Natural killer cell (primary cell): ENCODE measurements at regions not wholly inside any gene's neighbourhood (a gene's known extent, or its start where the extent isn't known, plus 50 kb on each side); places are given as distances from the start of the nearest gene placed in this dataset.
"Not testable (repeated sequence)": the region's sequence is repeated elsewhere in the genome, so short reads cannot be mapped to it uniquely, and the experiment has no call there.

Experiments
- ATAC-seq, 3 donors: fragments of 150-1000 bp in 2 of 3; fragments of 200-7000 bp in 1 of 3; cut with Tn5 transposase; 1 replicate in 1 of 3; 2 replicates in 2 of 3; pipeline ENCODE4 v1.10.0; 2021; ENCODE audit warnings: mild to moderate bottlenecking in 2 of 3, moderate library complexity in 2 of 3
- DNase-seq, 2 donors: peaks; one replicate each; pipeline versions ENCODE4 v3.0.0 to v3.0.0-alpha.2; 2013 to 2021; ENCODE audit warnings: mixed read lengths in 1 of 2
- H3K27ac ChIP-seq: one replicate; pipeline ENCODE4 v1.5.1; 2013; ENCODE audit warnings: mild to moderate bottlenecking, low read length
- H3K27me3 ChIP-seq: one replicate; pipeline ENCODE4 v1.6.1; 2013; ENCODE audit warnings: low read length; ENCODE audit not compliant: control insufficient read depth, insufficient read depth
- H3K36me3 ChIP-seq: one replicate; pipeline ENCODE4 v1.6.1; 2013; ENCODE audit warnings: low read length; ENCODE audit not compliant: control insufficient read depth, insufficient read depth
- H3K4me1 ChIP-seq: one replicate; pipeline ENCODE4 v1.6.1; 2013; ENCODE audit warnings: low read length; ENCODE audit not compliant: control insufficient read depth, insufficient read depth
- H3K4me3 ChIP-seq: one replicate; pipeline ENCODE4 v1.5.1; 2013; ENCODE audit warnings: low read length
- H3K9me3 ChIP-seq: one replicate; pipeline ENCODE4 v1.6.1; 2013; ENCODE audit warnings: low read length; ENCODE audit not compliant: control insufficient read depth, insufficient read depth
- H3K27ac Mint-ChIP-seq, 2 donors: one replicate each; pipeline ENCODE4 v1.8.0; 2022; ENCODE audit warnings: mild to moderate bottlenecking in 2 of 2, mixed read lengths in 2 of 2, moderate library complexity in 1 of 2
- H3K27me3 Mint-ChIP-seq, 2 donors: one replicate each; pipeline ENCODE4 v1.8.0; 2022; ENCODE audit warnings: low read depth in 2 of 2, mixed read lengths in 2 of 2
- H3K36me3 Mint-ChIP-seq: one replicate; pipeline ENCODE4 v1.8.0; 2022; ENCODE audit warnings: mixed read lengths
- H3K4me1 Mint-ChIP-seq, 2 donors: one replicate each; pipeline ENCODE4 v1.8.0; 2022; ENCODE audit warnings: mixed read lengths in 2 of 2
- H3K4me3 Mint-ChIP-seq: one replicate; pipeline ENCODE4 v1.8.0; 2022; ENCODE audit warnings: mild to moderate bottlenecking, moderate library complexity, mixed read lengths
- H3K9me3 Mint-ChIP-seq, 2 donors: one replicate each; pipeline ENCODE4 v1.8.0; 2022; ENCODE audit warnings: mixed read lengths in 2 of 2
- CTCF ChIP-seq: fragments of 200-600 bp; IDR thresholded peaks from one replicate; pipeline ENCODE4 v1.8.0; 2022; ENCODE audit warnings: antibody characterized with exemption
- WGBS: methylation state at CpG from one replicate; pipeline ENCODE4 v1.1.7; 2013; ENCODE audit warnings: missing lambda C conversion rate; ENCODE audit not compliant: insufficient coverage; 5-methylcytosine and 5-hydroxymethylcytosine counted together
- intact Hi-C: fragments of 100-400 bp; cut with micrococcal nuclease; formaldehyde crosslinking; loops from one replicate; pipeline ENCODE4 v1.14.2; 2022

GRCh38 chr14:88975926-88976325 is 151.5 kb downstream of the TTC8 start:
- peaks cover 12% of the 10 kb centered on the region for H3K27me3 ChIP-seq
- DNase-seq, result no peak
- Mint-ChIP-seq H3K36me3 (peaks cover 13% of the 10 kb centered on the region), H3K4me1 (no peaks in the 10 kb centered on the region), H3K27me3 (peaks cover 34 to 51% of the 10 kb centered on the region in 2 donors), H3K27ac (no peak overlapping the region), H3K9me3 (peaks cover 2 to 3% of the 10 kb centered on the region in 2 donors), H3K4me3 (no peak overlapping the region)
- H3K36me3 ChIP-seq, result no peaks in the 10 kb centered on the region
- H3K4me1 ChIP-seq, result no peaks in the 10 kb centered on the region
- WGBS, result 57% methylated on average over 2 of the region's 2 CpGs
- no peak for ATAC-seq
- no peak overlapping the region for H3K27ac ChIP-seq
- intact Hi-C loops, result no loop called here
- H3K9me3 ChIP-seq, result no peaks in the 10 kb centered on the region
- no peak overlapping the region for H3K4me3 ChIP-seq
- TF ChIP-seq CTCF, result no peak

DNA sequence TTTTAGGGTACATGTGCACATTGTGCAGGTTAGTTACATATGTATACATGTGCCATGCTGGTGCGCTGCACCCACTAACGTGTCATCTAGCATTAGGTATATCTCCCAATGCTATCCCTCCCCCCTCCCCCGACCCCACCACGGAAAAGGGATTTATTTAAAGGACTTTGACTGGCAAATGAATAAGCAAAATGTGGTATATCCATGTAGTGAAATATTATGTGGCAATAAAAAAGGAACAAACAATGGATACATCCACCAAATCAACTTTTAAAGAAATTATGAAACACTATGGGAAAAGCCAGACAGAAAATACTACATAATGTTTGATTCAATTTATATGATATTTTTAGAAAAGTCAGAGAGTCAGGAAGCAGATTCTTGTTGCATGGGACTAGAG is 156.5 kb downstream of the TTC8 start:
- ATAC-seq, H3K4me3 ChIP-seq, H3K9me3 ChIP-seq, H3K27ac Mint-ChIP-seq, H3K4me3 Mint-ChIP-seq, H3K4me1 ChIP-seq, H3K9me3 Mint-ChIP-seq, H3K4me1 Mint-ChIP-seq, H3K27ac ChIP-seq, H3K36me3 ChIP-seq, intact Hi-C loops, H3K27me3 ChIP-seq, DNase-seq: not testable (repeated sequence)
- no CpG with 5 or more reads among the region's 4 CpGs for WGBS
- Mint-ChIP-seq H3K36me3 (peaks cover 13% of the 10 kb centered on the region), H3K27me3 (peaks cover 31 to 44% of the 10 kb centered on the region in 2 donors)

DNA sequence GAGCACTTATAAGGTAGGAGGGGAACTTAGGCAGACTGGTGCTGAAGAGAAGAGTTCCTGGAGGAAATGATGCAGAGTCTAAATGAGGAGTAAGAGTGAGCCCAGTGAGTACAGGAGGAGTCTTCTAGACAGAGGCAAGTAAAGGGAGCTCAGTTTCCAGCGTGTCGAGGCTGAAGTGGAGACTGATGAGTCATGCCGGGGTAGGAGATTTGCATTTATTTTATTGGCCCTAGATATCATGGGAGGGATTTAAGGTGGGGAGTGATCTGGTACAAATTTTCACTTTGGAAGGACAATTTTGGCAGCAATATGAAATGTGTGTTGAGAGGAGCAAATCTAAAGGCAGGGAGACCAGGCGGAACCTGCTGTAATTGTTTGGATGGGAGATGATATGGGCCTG is 157.5 kb downstream of the TTC8 start:
- H3K9me3 Mint-ChIP-seq, result peaks cover 2 to 3% of the 10 kb centered on the region in 2 donors
- Histone ChIP-seq H3K27me3 (peaks cover 8% of the 10 kb centered on the region), H3K9me3 (no peaks in the 10 kb centered on the region), H3K4me1 (no peaks in the 10 kb centered on the region), H3K27ac (no peak overlapping the region), H3K36me3 (no peaks in the 10 kb centered on the region), H3K4me3 (no peak overlapping the region)
- no peak overlapping the region for H3K27ac Mint-ChIP-seq
- DNase-seq (no peak), ATAC-seq (no peak)
- intact Hi-C loops, result no loop called here
- H3K36me3 Mint-ChIP-seq, result peaks cover 13% of the 10 kb centered on the region
- H3K27me3 Mint-ChIP-seq, result peaks cover 27 to 41% of the 10 kb centered on the region in 2 donors
- H3K4me3 Mint-ChIP-seq, result no peak overlapping the region
- no peaks in the 10 kb centered on the region for H3K4me1 Mint-ChIP-seq
- WGBS, result 87% methylated on average over 4 of the region's 4 CpGs
- no peak for TF ChIP-seq CTCF

- Histone ChIP-seq H3K4me3 (no peak overlapping the region), H3K9me3 (no peaks in the 10 kb centered on the region), H3K27me3 (peaks cover 5% of the 10 kb centered on the region), H3K27ac (no peak overlapping the region), H3K4me1 (no peaks in the 10 kb centered on the region), H3K36me3 (no peaks in the 10 kb centered on the region)
- TF ChIP-seq CTCF, result no peak
- ATAC-seq (no peak), DNase-seq (no peak)
- H3K27ac Mint-ChIP-seq, result no peak overlapping the region
- peaks cover 15 to 40% of the 10 kb centered on the region in 2 donors for H3K27me3 Mint-ChIP-seq
- 80% methylated on average over 4 of the region's 4 CpGs for WGBS
- no peaks in the 10 kb centered on the region for H3K9me3 Mint-ChIP-seq
- intact Hi-C loops, result no loop called here
- H3K4me1 Mint-ChIP-seq, result no peaks in the 10 kb centered on the region
- H3K36me3 Mint-ChIP-seq, result peaks cover 5% of the 10 kb centered on the region
- H3K4me3 Mint-ChIP-seq, result no peak overlapping the region
Observed at GRCh38 chr14:88983755-88984154, 159.3 kb downstream of the TTC8 start.
